ENCODE measurements at regions not wholly inside any gene's neighbourhood (a gene's known extent, or its start where the extent isn't known, plus 50 kb on each side); places are given as distances from the start of the nearest gene placed in this dataset.

DNA sequence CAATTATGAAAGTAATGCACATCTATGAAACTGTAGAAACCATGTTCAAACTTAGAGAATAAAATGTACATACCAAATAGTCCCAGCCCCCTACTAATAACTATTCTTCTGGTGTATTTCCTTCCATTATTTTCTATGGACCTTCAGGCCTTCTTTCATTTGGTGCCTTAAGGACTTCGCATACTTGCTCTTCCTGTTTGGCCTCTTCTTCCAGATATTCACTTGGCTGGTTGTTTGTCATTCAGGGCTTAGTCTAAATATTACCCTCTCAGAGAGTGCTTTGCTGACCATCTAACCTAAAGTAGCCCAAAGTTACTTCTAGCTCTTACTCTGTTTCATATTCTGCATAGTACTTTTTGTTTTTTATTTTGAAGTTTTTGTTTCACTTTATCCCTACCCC lies 70.3 kb upstream of the ARMCX2 start:
- no peak overlapping the region for H3K4me2 ChIP-seq (ENCODE audit: low read length)
- TF ChIP-seq EZH2 (IDR thresholded peaks at IDR 0.05; ENCODE audit: borderline replicate concordance, insufficient read depth, low read length, poor library complexity, severe bottlenecking) (no peak), TAF1 (IDR thresholded peaks at IDR 0.05; ENCODE audit: low read depth) (no peak), EP300 (conservative IDR thresholded peaks at IDR 0.05; ENCODE audit: poor library complexity, severe bottlenecking) (no peak), MXI1 (conservative IDR thresholded peaks at IDR 0.05; ENCODE audit: poor library complexity, severe bottlenecking) (no peak), SMC3 (conservative IDR thresholded peaks at IDR 0.05; ENCODE audit: poor library complexity) (no peak), POLR2AphosphoS5 (IDR thresholded peaks at IDR 0.05) (no peak), RAD21 (conservative IDR thresholded peaks at IDR 0.05) (no peak)
- TF ChIP-seq, protein P1, sequence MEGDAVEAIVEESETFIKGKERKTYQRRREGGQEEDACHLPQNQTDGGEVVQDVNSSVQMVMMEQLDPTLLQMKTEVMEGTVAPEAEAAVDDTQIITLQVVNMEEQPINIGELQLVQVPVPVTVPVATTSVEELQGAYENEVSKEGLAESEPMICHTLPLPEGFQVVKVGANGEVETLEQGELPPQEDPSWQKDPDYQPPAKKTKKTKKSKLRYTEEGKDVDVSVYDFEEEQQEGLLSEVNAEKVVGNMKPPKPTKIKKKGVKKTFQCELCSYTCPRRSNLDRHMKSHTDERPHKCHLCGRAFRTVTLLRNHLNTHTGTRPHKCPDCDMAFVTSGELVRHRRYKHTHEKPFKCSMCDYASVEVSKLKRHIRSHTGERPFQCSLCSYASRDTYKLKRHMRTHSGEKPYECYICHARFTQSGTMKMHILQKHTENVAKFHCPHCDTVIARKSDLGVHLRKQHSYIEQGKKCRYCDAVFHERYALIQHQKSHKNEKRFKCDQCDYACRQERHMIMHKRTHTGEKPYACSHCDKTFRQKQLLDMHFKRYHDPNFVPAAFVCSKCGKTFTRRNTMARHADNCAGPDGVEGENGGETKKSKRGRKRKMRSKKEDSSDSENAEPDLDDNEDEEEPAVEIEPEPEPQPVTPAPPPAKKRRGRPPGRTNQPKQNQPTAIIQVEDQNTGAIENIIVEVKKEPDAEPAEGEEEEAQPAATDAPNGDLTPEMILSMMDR (IDR thresholded peaks at IDR 0.05; ENCODE audit: poor library complexity, severe bottlenecking): no peak
- TF ChIP-seq, protein P2, sequence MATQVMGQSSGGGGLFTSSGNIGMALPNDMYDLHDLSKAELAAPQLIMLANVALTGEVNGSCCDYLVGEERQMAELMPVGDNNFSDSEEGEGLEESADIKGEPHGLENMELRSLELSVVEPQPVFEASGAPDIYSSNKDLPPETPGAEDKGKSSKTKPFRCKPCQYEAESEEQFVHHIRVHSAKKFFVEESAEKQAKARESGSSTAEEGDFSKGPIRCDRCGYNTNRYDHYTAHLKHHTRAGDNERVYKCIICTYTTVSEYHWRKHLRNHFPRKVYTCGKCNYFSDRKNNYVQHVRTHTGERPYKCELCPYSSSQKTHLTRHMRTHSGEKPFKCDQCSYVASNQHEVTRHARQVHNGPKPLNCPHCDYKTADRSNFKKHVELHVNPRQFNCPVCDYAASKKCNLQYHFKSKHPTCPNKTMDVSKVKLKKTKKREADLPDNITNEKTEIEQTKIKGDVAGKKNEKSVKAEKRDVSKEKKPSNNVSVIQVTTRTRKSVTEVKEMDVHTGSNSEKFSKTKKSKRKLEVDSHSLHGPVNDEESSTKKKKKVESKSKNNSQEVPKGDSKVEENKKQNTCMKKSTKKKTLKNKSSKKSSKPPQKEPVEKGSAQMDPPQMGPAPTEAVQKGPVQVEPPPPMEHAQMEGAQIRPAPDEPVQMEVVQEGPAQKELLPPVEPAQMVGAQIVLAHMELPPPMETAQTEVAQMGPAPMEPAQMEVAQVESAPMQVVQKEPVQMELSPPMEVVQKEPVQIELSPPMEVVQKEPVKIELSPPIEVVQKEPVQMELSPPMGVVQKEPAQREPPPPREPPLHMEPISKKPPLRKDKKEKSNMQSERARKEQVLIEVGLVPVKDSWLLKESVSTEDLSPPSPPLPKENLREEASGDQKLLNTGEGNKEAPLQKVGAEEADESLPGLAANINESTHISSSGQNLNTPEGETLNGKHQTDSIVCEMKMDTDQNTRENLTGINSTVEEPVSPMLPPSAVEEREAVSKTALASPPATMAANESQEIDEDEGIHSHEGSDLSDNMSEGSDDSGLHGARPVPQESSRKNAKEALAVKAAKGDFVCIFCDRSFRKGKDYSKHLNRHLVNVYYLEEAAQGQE (IDR thresholded peaks at IDR 0.05; ENCODE audit: borderline replicate concordance): no peak
- no peak overlapping the region for H3K9ac ChIP-seq (ENCODE audit: low read length)
- no peaks in the 10 kb centered on the region for H3K27me3 ChIP-seq (ENCODE audit: insufficient read depth, low read depth, low read length)
- H3K27ac ChIP-seq (ENCODE audit: low read length): no peak overlapping the region
- no peaks in the 10 kb centered on the region for H3F3A ChIP-seq (ENCODE audit: insufficient read depth, low read length, poor library complexity, severe bottlenecking)
- no peaks in the 10 kb centered on the region for H3K9me2 ChIP-seq (ENCODE audit: insufficient read depth, low read length)
- no peak overlapping the region for H2AFZ ChIP-seq (ENCODE audit: low read depth, low read length)
- H4K20me1 ChIP-seq (ENCODE audit: insufficient read depth): no peaks in the 10 kb centered on the region
- H3K4me3 ChIP-seq (ENCODE audit: low read length): no peak overlapping the region
- no peaks in the 10 kb centered on the region for H3K36me3 ChIP-seq (ENCODE audit: insufficient read depth, low read length)
- no peaks in the 10 kb centered on the region for H3K9me3 ChIP-seq (ENCODE audit: low read length)
- H3K79me2 ChIP-seq (replicated peaks; ENCODE audit: insufficient read depth, low read length): no peaks in the 10 kb centered on the region
